H9 (cell line): ENCODE measurements at regions not wholly inside any gene's neighbourhood (a gene's known extent, or its start where the extent isn't known, plus 50 kb on each side); places are given as distances from the start of the nearest gene placed in this dataset.

Experiments used
- DNase-seq: peaks from one replicate; pipeline ENCODE4 v3.0.0-alpha.2; 2017
- H2AFZ ChIP-seq: one replicate; pipeline ENCODE4 v1.6.1; 2013; ENCODE audit warnings: mild to moderate bottlenecking, low read length, control low read depth, moderate library complexity
- H2AK5ac ChIP-seq: 2 replicates; pipeline ENCODE4 v1.6.1; 2013; ENCODE audit warnings: low read length, control low read depth, mixed read lengths; ENCODE audit not compliant: insufficient read length
- H2BK120ac ChIP-seq: one replicate; pipeline ENCODE4 v1.6.1; 2013; ENCODE audit warnings: low read depth, mild to moderate bottlenecking, low read length, control low read depth, inconsistent platforms; ENCODE audit not compliant: poor library complexity, severe bottlenecking
- H2BK12ac ChIP-seq: 2 replicates; pipeline ENCODE4 v1.6.1; 2013; ENCODE audit warnings: low read length, control low read depth, mixed read lengths, low read depth; ENCODE audit not compliant: insufficient read length
- H2BK15ac ChIP-seq: 2 replicates; pipeline ENCODE4 v1.6.1; 2013; ENCODE audit warnings: low read depth, low read length, control low read depth
- H2BK20ac ChIP-seq: one replicate; pipeline ENCODE4 v1.6.1; 2013; ENCODE audit warnings: low read depth, mild to moderate bottlenecking, low read length, control low read depth, inconsistent platforms; ENCODE audit not compliant: poor library complexity, severe bottlenecking
- H2BK5ac ChIP-seq: 2 replicates; pipeline ENCODE4 v1.6.1; 2013; ENCODE audit warnings: low read length, control low read depth, mixed read lengths; ENCODE audit not compliant: insufficient read length
- H3K14ac ChIP-seq: 2 replicates; pipeline ENCODE4 v1.6.1; 2013; ENCODE audit warnings: low read length, control low read depth; ENCODE audit not compliant: insufficient read depth
- H3K18ac ChIP-seq: 2 replicates; pipeline ENCODE4 v1.6.1; 2013; ENCODE audit warnings: low read depth, mild to moderate bottlenecking, mixed read lengths, low read length, control low read depth; ENCODE audit not compliant: insufficient read length
- H3K23ac ChIP-seq: 2 replicates; pipeline ENCODE4 v1.6.1; 2013; ENCODE audit warnings: low read length, control low read depth, mixed read lengths, low read depth; ENCODE audit not compliant: insufficient read length
- H3K23me2 ChIP-seq: 2 replicates; pipeline ENCODE4 v1.6.1; 2013; ENCODE audit warnings: low read depth, mild to moderate bottlenecking, mixed read lengths, low read length, control low read depth; ENCODE audit not compliant: insufficient read length, poor library complexity, severe bottlenecking
- H3K27ac ChIP-seq: 2 replicates; pipeline ENCODE4 v1.5.1; 2013; ENCODE audit warnings: low read length, control low read depth, mixed read lengths, low read depth; ENCODE audit not compliant: insufficient read length
- H3K27me3 ChIP-seq: 2 replicates; pipeline ENCODE4 v1.6.1; 2013; ENCODE audit warnings: low read length, control low read depth, inconsistent platforms; ENCODE audit not compliant: insufficient read depth
- H3K4ac ChIP-seq: 2 replicates; pipeline ENCODE4 v1.6.1; 2013; ENCODE audit warnings: low read depth, mild to moderate bottlenecking, control low read depth, inconsistent platforms, low read length, moderate library complexity
- H3K4me1 ChIP-seq: 2 replicates; pipeline ENCODE4 v1.6.1; 2013; ENCODE audit warnings: low read length, control low read depth, inconsistent platforms; ENCODE audit not compliant: insufficient read depth
- H3K4me2 ChIP-seq: 2 replicates; pipeline ENCODE4 v1.6.1; 2013; ENCODE audit warnings: low read length, control low read depth, mixed read lengths; ENCODE audit not compliant: insufficient read length, insufficient read depth
- H3K56ac ChIP-seq: 2 replicates; pipeline ENCODE4 v1.6.1; 2013; ENCODE audit warnings: low read depth, mild to moderate bottlenecking, mixed read lengths, low read length, control low read depth; ENCODE audit not compliant: insufficient read length
- H3K79me1 ChIP-seq: 2 replicates; pipeline ENCODE4 v1.6.1; 2013; ENCODE audit warnings: low read depth, mild to moderate bottlenecking, moderate library complexity, low read length, control low read depth, inconsistent platforms; ENCODE audit not compliant: insufficient read depth, poor library complexity, severe bottlenecking
- H3K79me2 ChIP-seq: 2 replicates; pipeline ENCODE4 v1.6.1; 2013; ENCODE audit warnings: low read length, control low read depth, inconsistent platforms; ENCODE audit not compliant: insufficient read depth
- H3K9ac ChIP-seq: 2 replicates; pipeline ENCODE4 v1.6.1; 2013; ENCODE audit warnings: low read length, control low read depth, mixed read lengths; ENCODE audit not compliant: insufficient read length; ENCODE audit errors: extremely low read depth
- H3K9me3 ChIP-seq: one replicate; pipeline ENCODE4 v1.6.1; 2013; ENCODE audit warnings: low read depth, low read length, inconsistent platforms; ENCODE audit not compliant: control insufficient read depth
- H3T11ph ChIP-seq: one replicate; pipeline ENCODE4 v1.6.1; 2013; ENCODE audit warnings: mild to moderate bottlenecking, low read length, control low read depth, inconsistent platforms
- H4K20me1 ChIP-seq: one replicate; pipeline ENCODE4 v1.6.1; 2013; ENCODE audit not compliant: control insufficient read depth, insufficient read length, insufficient read depth
- H4K5ac ChIP-seq: 2 replicates; pipeline ENCODE4 v1.6.1; 2013; ENCODE audit warnings: low read depth, mild to moderate bottlenecking, mixed read lengths, low read length, control low read depth; ENCODE audit not compliant: insufficient read length
- H4K8ac ChIP-seq: replicated peaks from 2 replicates; pipeline ENCODE4 v1.6.1; 2013; ENCODE audit warnings: low read length, control low read depth, mixed read lengths, low read depth; ENCODE audit not compliant: insufficient read length
- H4K91ac ChIP-seq: 2 replicates; pipeline ENCODE4 v1.6.1; 2013; ENCODE audit warnings: low read depth, mild to moderate bottlenecking, moderate library complexity, mixed read lengths, low read length, control low read depth; ENCODE audit not compliant: insufficient read length
- H3K27ac Mint-ChIP-seq, 3 experiments: 2 replicates in 2 of 3; 3 replicates in 1 of 3; pipeline ENCODE4 v1.8.0; 2020 to 2021; ENCODE audit warnings: mixed read lengths in 3 of 3, mild to moderate bottlenecking in 1 of 3, moderate library complexity in 1 of 3
- H3K27me3 Mint-ChIP-seq: 2 replicates; pipeline ENCODE4 v1.8.0; 2021; ENCODE audit warnings: low read depth, mild to moderate bottlenecking, moderate library complexity, mixed read lengths
- H3K36me3 Mint-ChIP-seq, 3 experiments: 2 replicates in 2 of 3; 3 replicates in 1 of 3; pipeline ENCODE4 v1.8.0; 2020 to 2021; ENCODE audit warnings: low read depth in 3 of 3, mixed read lengths in 3 of 3; ENCODE audit not compliant: insufficient read depth in 1 of 3
- H3K4me1 Mint-ChIP-seq, 2 experiments: 2 replicates each; pipeline ENCODE4 v1.8.0; 2020; ENCODE audit warnings: mixed read lengths in 2 of 2
- H3K4me3 Mint-ChIP-seq, 2 experiments: 2 replicates in 1 of 2; 3 replicates in 1 of 2; pipeline ENCODE4 v1.8.0; 2020 to 2021; ENCODE audit warnings: mild to moderate bottlenecking in 2 of 2, mixed read lengths in 2 of 2, moderate library complexity in 1 of 2
- H3K9me3 Mint-ChIP-seq, 2 experiments: 2 replicates in 1 of 2; 3 replicates in 1 of 2; pipeline ENCODE4 v1.8.0; 2020; ENCODE audit warnings: mild to moderate bottlenecking in 2 of 2, mixed read lengths in 2 of 2, moderate library complexity in 1 of 2
- CTCF ChIP-seq: fragments of 200-600 bp; sonication (generic); conservative IDR thresholded peaks from 3 replicates; pipeline ENCODE4 v1.8.0; 2021; ENCODE audit warnings: antibody characterized with exemption, mild to moderate bottlenecking
- WGBS: extraction: QIAGEN DNeasy Blood & Tissue Kit; methylation state at CpG from one replicate; pipeline ENCODE4 v1.1.7; 2013; ENCODE audit warnings: missing lambda C conversion rate, low lambda C conversion rate, mixed read lengths; ENCODE audit not compliant: insufficient read length; ENCODE audit errors: extremely low coverage; 5-methylcytosine and 5-hydroxymethylcytosine counted together

- H3K4me3 Mint-ChIP-seq = no peak overlapping the region
- Histone ChIP-seq H3K4me2 (no peak overlapping the region), H3K56ac (no peak overlapping the region), H3K79me2 (no peaks in the 10 kb centered on the region), H3K27me3 (no peaks in the 10 kb centered on the region), H2BK12ac (no peak overlapping the region), H2BK120ac (no peak overlapping the region), H4K8ac (no peak overlapping the region), H2AFZ (no peak overlapping the region), H2BK5ac (no peak overlapping the region), H3K18ac (no peak overlapping the region), H4K20me1 (no peaks in the 10 kb centered on the region), H3K4ac (no peak overlapping the region), H3K14ac (no peak overlapping the region), H3K4me1 (no peaks in the 10 kb centered on the region), H4K91ac (no peak overlapping the region), H3K79me1 (no peaks in the 10 kb centered on the region), H3K23ac (no peak overlapping the region), H3K9me3 (no peaks in the 10 kb centered on the region), H3K9ac (no peak overlapping the region), H3K27ac (no peak overlapping the region), H4K5ac (no peak overlapping the region), H2BK20ac (no peak overlapping the region), H3T11ph (no peak overlapping the region), H3K23me2 (no peaks in the 10 kb centered on the region), H2BK15ac (no peak overlapping the region), H2AK5ac (no peak overlapping the region)
- H3K27ac Mint-ChIP-seq = no peak overlapping the region
- TF ChIP-seq CTCF = no peak
- no peak for DNase-seq
- H3K27me3 Mint-ChIP-seq = peaks cover 20% of the 10 kb centered on the region
- H3K36me3 Mint-ChIP-seq = no peaks in the 10 kb centered on the region
- H3K9me3 Mint-ChIP-seq = peaks cover 8 to 11% of the 10 kb centered on the region in 2 experiments; a peak in 2 of 5 replicates
- WGBS = no CpG with 5 or more reads among the region's 4 CpGs
- H3K4me1 Mint-ChIP-seq = no peaks in the 10 kb centered on the region
Measured at GRCh38 chr7:32364581-32364980, 125.6 kb downstream of the LSM5 start.
